Ovary (tissue), 7 donors: ENCODE measurements at regions not wholly inside any gene's neighbourhood (a gene's known extent, or its start where the extent isn't known, plus 50 kb on each side); places are given as distances from the start of the nearest gene placed in this dataset.

ENCODE experiments used
- DNase-seq, 5 donors: peaks; one replicate each; pipeline ENCODE4 v3.0.0-alpha.2; 2019 to 2020
- H3K27ac ChIP-seq, 2 donors: fragments of 200-600 bp; one replicate each; pipeline versions ENCODE4 v1.5.1 to v1.8.0; 2019 to 2022
- H3K27me3 ChIP-seq: fragments of 200-600 bp; one replicate; pipeline ENCODE4 v1.8.0; 2022
- H3K36me3 ChIP-seq: fragments of 200-600 bp; sonication (generic); one replicate; pipeline ENCODE4 v1.5.1; 2019
- H3K4me1 ChIP-seq: one replicate; pipeline ENCODE4 v1.8.1; 2013; ENCODE audit warnings: mild to moderate bottlenecking, moderate library complexity; ENCODE audit not compliant: insufficient read depth
- H3K4me3 ChIP-seq: fragments of 200-600 bp; sonication (generic); one replicate; pipeline ENCODE4 v1.5.1; 2017
- H3K9me3 ChIP-seq, 2 donors: fragments of 200-600 bp in 1 of 2; sonication (generic) in 1 of 2; one replicate each; pipeline versions ENCODE4 v1.5.1 to v1.8.1; 2013 to 2019; ENCODE audit warnings: mild to moderate bottlenecking in 1 of 2, moderate library complexity in 1 of 2
- EP300 ChIP-seq: sonication (generic); formaldehyde crosslinking; IDR thresholded peaks from one replicate; pipeline ENCODE4 v1.6.1; 2017; ENCODE audit warnings: antibody characterized with exemption
- POLR2A ChIP-seq: fragments of 450-650 bp; IDR thresholded peaks from one replicate; pipeline ENCODE4 v1.6.1; 2017; ENCODE audit warnings: antibody characterized with exemption, mild to moderate bottlenecking, moderate library complexity
- WGBS, 3 donors: extraction: QIAGEN DNeasy Blood & Tissue Kit in 1 of 3; methylation state at CpG; one replicate each; pipeline versions ENCODE4 v1.1.5 to v1.1.7; 2013 to 2017; 5-methylcytosine and 5-hydroxymethylcytosine counted together
- intact Hi-C, 4 donors: fragments of 100-400 bp; cut with DNase I; formaldehyde crosslinking; loops; one replicate each; pipeline versions ENCODE4 v1.11.0 to v1.15.1; 2022 to 2023
- TF ChIP-seq, protein P1 (sequence below), 3 donors: fragments of 450-650 bp in 2 of 3; fragments of 200-600 bp in 1 of 3; IDR thresholded peaks; one replicate each; pipeline versions ENCODE4 v1.5.1 to v1.8.0; 2016 to 2022; ENCODE audit warnings: antibody characterized with exemption in 3 of 3, mild to moderate bottlenecking in 1 of 3
- donor health status: DM: no; HTN: no; CAD: no; lungs with moderate emphysema.
- donor health status: DM: no; HTN: no; CAD: no.
- donor health status: Bipolar disorder and iron deficiency.
- donor health status: DM: no; HTN: no; CAD: no.
- donor health status: DM: yes; HTN: yes; CAD: no.

GRCh38 chrX:7264399-7264798 lies 116.4 kb upstream of the PUDP start:
- Histone ChIP-seq H3K4me1 (no peaks in the 10 kb centered on the region), H3K27ac (no peak overlapping the region), H3K27me3 (no peaks in the 10 kb centered on the region), H3K9me3 (no peaks in the 10 kb centered on the region), H3K4me3 (no peak overlapping the region), H3K36me3 (no peaks in the 10 kb centered on the region)
- intact Hi-C loops, result no loop called here
- WGBS, 3 donors, result 96 to 100% (median 97%) methylated on average over 2 of the region's 2 CpGs
- DNase-seq, result no peak
- TF ChIP-seq POLR2A, result no peak
- TF ChIP-seq EP300, result no peak
- TF ChIP-seq, protein P1, sequence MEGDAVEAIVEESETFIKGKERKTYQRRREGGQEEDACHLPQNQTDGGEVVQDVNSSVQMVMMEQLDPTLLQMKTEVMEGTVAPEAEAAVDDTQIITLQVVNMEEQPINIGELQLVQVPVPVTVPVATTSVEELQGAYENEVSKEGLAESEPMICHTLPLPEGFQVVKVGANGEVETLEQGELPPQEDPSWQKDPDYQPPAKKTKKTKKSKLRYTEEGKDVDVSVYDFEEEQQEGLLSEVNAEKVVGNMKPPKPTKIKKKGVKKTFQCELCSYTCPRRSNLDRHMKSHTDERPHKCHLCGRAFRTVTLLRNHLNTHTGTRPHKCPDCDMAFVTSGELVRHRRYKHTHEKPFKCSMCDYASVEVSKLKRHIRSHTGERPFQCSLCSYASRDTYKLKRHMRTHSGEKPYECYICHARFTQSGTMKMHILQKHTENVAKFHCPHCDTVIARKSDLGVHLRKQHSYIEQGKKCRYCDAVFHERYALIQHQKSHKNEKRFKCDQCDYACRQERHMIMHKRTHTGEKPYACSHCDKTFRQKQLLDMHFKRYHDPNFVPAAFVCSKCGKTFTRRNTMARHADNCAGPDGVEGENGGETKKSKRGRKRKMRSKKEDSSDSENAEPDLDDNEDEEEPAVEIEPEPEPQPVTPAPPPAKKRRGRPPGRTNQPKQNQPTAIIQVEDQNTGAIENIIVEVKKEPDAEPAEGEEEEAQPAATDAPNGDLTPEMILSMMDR (IDR thresholded peaks at IDR 0.05), result no peak

GRCh38 chrX:7263961-7264360 lies 116.0 kb upstream of the PUDP start:
- intact Hi-C loops, result no loop called here
- 88 to 96% (median 92%) methylated on average over 3 of the region's 3 CpGs for WGBS, 3 donors

GRCh38 chrX:7263330-7263729 lies 115.4 kb upstream of the PUDP start:
- Histone ChIP-seq H3K9me3 (no peaks in the 10 kb centered on the region), H3K4me3 (no peak overlapping the region), H3K27me3 (no peaks in the 10 kb centered on the region), H3K4me1 (no peaks in the 10 kb centered on the region), H3K36me3 (no peaks in the 10 kb centered on the region), H3K27ac (no peak overlapping the region)
- WGBS, 3 donors, result 92 to 96% (median 93%) methylated on average over 5 of the region's 5 CpGs
- intact Hi-C loops, result no loop called here
- DNase-seq, result no peak
- TF ChIP-seq POLR2A (no peak), EP300 (no peak)
- TF ChIP-seq, protein P1 (IDR thresholded peaks at IDR 0.05), result no peak

More at GRCh38 chrX:7263961-7264360, 116.0 kb upstream of the PUDP start:
- Histone ChIP-seq H3K36me3 (no peaks in the 10 kb centered on the region), H3K27ac (no peak overlapping the region), H3K4me3 (no peak overlapping the region), H3K9me3 (no peaks in the 10 kb centered on the region), H3K27me3 (no peaks in the 10 kb centered on the region), H3K4me1 (no peaks in the 10 kb centered on the region)
- TF ChIP-seq, protein P1 (IDR thresholded peaks at IDR 0.05), result no peak
- TF ChIP-seq POLR2A, result no peak
- TF ChIP-seq EP300, result no peak
- DNase-seq, result no peak

DNA sequence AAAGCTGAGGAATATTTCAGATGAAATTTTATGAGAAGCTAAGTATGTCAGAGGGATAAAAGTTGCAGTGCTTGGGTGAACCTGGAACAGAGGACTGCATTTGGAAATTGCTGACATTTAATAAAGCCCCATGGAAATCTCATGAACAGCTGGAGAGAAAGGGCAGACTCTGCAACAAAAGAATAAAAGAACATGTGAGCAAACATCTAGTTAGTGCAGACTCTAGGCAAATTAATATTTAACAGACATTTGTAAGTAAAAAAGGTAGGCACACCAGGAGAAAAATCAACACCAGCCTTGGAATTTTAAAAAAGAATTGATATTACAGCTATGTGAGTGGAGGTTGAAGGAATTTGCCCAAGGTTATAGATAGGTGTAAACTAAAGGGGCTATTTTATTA lies 114.6 kb upstream of the PUDP start:
- H3K27me3 ChIP-seq, result no peaks in the 10 kb centered on the region
- no peak overlapping the region for H3K27ac ChIP-seq
- DNase-seq, result no peak
- no peaks in the 10 kb centered on the region for H3K9me3 ChIP-seq
- intact Hi-C loops, result no loop called here
- TF ChIP-seq EP300 (no peak), POLR2A (no peak)
- TF ChIP-seq, protein P1 (IDR thresholded peaks at IDR 0.05), result no peak
- H3K4me1 ChIP-seq, result no peaks in the 10 kb centered on the region
- no peaks in the 10 kb centered on the region for H3K36me3 ChIP-seq
- H3K4me3 ChIP-seq, result no peak overlapping the region
